ENCODE measurements at regions not wholly inside any gene's neighbourhood (a gene's known extent, or its start where the extent isn't known, plus 50 kb on each side); places are given as distances from the start of the nearest gene placed in this dataset.

DNA sequence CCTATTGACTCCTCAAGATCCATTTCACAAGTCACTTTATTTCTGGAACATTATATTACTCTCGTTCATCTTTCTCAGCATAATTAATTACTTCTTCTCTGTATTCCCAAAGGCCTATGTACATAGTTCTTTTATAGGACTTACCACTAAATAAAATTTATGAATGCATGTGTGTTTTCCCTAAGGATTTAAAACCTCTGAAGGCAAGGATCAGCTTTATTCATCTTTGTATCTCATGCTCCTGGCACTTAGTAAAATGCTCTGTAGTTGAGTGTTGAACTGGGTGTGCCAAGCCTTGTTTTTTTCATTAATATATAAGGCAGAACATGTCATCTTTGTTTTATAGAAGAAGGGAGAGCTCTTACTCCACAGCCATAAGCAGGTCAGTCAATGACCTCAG lies 194.1 kb upstream of the ZPLD1 start:
- Mint-ChIP-seq H3K36me3 (ENCODE audit: insufficient read depth) (no peaks in the 10 kb centered on the region), H3K4me1 (ENCODE audit: low read depth) (no peaks in the 10 kb centered on the region), H3K27ac (no peak overlapping the region), H3K9me3 (ENCODE audit: low read depth) (no peaks in the 10 kb centered on the region), H3K27me3 (no peaks in the 10 kb centered on the region), H3K4me3 (ENCODE audit: low read depth) (no peak overlapping the region)
- DNase-seq (ENCODE audit: low spot score, unreplicated experiment), result no peak
- TF ChIP-seq, protein P1, sequence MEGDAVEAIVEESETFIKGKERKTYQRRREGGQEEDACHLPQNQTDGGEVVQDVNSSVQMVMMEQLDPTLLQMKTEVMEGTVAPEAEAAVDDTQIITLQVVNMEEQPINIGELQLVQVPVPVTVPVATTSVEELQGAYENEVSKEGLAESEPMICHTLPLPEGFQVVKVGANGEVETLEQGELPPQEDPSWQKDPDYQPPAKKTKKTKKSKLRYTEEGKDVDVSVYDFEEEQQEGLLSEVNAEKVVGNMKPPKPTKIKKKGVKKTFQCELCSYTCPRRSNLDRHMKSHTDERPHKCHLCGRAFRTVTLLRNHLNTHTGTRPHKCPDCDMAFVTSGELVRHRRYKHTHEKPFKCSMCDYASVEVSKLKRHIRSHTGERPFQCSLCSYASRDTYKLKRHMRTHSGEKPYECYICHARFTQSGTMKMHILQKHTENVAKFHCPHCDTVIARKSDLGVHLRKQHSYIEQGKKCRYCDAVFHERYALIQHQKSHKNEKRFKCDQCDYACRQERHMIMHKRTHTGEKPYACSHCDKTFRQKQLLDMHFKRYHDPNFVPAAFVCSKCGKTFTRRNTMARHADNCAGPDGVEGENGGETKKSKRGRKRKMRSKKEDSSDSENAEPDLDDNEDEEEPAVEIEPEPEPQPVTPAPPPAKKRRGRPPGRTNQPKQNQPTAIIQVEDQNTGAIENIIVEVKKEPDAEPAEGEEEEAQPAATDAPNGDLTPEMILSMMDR (IDR thresholded peaks at IDR 0.05; ENCODE audit: unreplicated experiment), result no peak

DNA sequence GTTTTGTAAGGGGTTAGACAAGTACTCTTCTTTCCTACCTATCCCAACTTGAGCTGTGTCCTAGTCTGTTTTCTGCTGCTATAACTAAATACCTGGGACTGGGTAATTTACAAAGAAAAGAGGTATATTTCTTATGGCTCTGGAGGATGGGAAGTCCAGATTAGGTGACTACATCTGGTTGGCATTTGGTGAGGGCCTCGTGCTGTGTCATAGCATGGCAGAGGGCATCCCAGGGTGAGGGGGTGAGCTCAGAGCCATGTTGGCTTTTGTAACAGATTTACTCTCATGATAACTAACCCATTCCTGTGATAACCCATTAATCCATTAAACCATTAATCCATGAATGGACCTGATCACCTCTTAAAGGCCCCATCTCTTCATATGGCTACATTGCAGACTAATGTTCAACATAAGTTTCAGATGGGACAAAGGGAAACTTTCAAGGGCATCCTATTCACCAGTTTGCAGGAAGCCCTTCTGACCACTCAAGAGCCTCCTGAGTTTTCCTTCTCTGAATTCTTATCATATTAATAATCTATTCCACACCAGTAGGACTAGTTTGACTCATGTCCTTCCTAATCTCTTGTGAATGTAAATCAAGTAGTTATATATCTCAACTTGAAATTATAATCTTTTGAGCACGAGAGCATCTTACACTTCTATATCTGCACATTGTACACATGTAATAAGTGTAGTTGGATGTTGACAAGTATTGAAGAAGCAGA lies 185.7 kb upstream of the ZPLD1 start:
- H3K4me1 Mint-ChIP-seq (ENCODE audit: low read depth), result no peaks in the 10 kb centered on the region

DNA sequence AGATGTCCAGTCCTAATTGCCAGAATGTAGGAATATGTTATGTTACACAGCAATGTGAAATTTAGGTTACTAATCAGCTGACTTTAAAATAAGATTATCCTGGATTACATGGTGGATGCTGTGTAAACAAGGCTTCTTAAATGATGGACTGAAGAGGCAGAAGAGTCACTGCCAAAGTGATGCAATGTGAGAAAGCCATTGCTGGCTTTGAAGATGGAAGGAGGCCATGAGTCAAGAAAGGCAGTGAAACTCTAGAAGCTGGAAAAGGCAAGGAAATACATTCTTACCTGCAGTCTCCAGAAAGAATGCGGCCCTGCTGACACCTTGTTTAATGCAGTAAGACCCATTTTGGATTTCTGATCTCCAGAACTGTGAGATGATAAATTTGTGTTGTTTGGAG lies 179.1 kb upstream of the ZPLD1 start:
- no peaks in the 10 kb centered on the region for H3K4me1 Mint-ChIP-seq (ENCODE audit: low read depth)
- H3K27me3 Mint-ChIP-seq, result no peaks in the 10 kb centered on the region
- no peaks in the 10 kb centered on the region for H3K9me3 Mint-ChIP-seq (ENCODE audit: low read depth)
- H3K27ac Mint-ChIP-seq, result no peak overlapping the region
- H3K36me3 Mint-ChIP-seq (ENCODE audit: insufficient read depth), result no peaks in the 10 kb centered on the region
- no peak overlapping the region for H3K4me3 Mint-ChIP-seq (ENCODE audit: low read depth)
- DNase-seq (ENCODE audit: low spot score, unreplicated experiment), result no peak
- TF ChIP-seq, protein P1 (IDR thresholded peaks at IDR 0.05; ENCODE audit: unreplicated experiment), result no peak

More for the DNA sequence above, 185.7 kb upstream of the ZPLD1 start:
- Mint-ChIP-seq H3K27ac (no peak overlapping the region), H3K27me3 (no peaks in the 10 kb centered on the region), H3K9me3 (ENCODE audit: low read depth) (no peaks in the 10 kb centered on the region), H3K4me3 (ENCODE audit: low read depth) (no peak overlapping the region), H3K36me3 (ENCODE audit: insufficient read depth) (no peaks in the 10 kb centered on the region)
- DNase-seq (ENCODE audit: low spot score, unreplicated experiment), result no peak
- TF ChIP-seq, protein P1 (IDR thresholded peaks at IDR 0.05; ENCODE audit: unreplicated experiment), result no peak

DNA sequence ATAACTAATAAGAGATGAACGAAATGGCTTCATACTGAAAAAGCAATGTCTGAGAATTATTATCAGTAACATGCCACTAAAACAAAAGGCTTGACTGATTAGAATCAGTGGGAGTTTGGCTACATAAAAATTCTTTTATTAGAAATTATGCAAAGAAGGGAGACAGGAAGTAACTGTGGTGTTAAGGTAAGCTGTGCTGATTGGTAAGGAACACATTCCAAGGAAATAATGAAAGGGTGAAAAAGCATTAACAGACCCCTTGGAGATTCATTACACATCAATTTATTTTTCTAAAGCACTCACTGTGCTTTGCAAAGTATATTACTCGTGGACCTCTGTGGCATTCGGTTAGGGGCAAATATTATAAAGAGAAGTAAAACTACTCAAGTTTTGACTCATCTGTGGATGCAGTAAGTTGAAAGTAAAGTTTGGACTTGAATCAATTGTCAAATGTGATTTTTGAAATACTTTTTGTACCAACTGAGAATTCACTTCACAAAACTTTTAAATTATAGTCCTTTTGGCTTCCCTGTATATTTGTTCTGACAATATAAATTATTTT lies 176.1 kb upstream of the ZPLD1 start:
- Mint-ChIP-seq H3K27ac (no peak overlapping the region), H3K27me3 (no peaks in the 10 kb centered on the region), H3K36me3 (ENCODE audit: insufficient read depth) (no peaks in the 10 kb centered on the region), H3K4me1 (ENCODE audit: low read depth) (no peaks in the 10 kb centered on the region), H3K4me3 (ENCODE audit: low read depth) (no peak overlapping the region), H3K9me3 (ENCODE audit: low read depth) (no peaks in the 10 kb centered on the region)
- TF ChIP-seq, protein P1 (IDR thresholded peaks at IDR 0.05; ENCODE audit: unreplicated experiment), result no peak
- DNase-seq (ENCODE audit: low spot score, unreplicated experiment), result no peak

DNA sequence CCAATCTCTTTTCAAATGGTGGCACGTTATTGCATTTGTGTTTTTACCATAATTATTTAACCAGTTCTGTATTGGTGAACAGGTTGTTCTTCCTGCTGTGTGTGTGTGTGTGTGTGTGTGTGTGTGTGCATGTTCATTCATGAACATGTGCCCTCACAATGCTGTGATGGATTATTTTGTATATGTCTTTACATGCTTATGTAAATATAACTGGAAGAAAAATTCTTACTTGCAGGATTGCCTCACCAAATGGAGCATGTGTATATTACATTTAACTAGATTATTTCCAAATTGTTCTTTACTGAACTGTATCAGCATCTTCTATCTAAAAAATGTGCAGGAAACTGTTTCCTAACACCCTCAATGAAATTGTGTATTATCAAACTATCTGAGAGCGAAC lies 175.2 kb upstream of the ZPLD1 start:
- Mint-ChIP-seq H3K27me3 (no peaks in the 10 kb centered on the region), H3K4me3 (ENCODE audit: low read depth) (no peak overlapping the region), H3K36me3 (ENCODE audit: insufficient read depth) (no peaks in the 10 kb centered on the region), H3K9me3 (ENCODE audit: low read depth) (no peaks in the 10 kb centered on the region), H3K27ac (no peak overlapping the region), H3K4me1 (ENCODE audit: low read depth) (no peaks in the 10 kb centered on the region)
- TF ChIP-seq, protein P1 (IDR thresholded peaks at IDR 0.05; ENCODE audit: unreplicated experiment), result no peak
- no peak for DNase-seq (ENCODE audit: low spot score, unreplicated experiment)

Measured in progenitor cell of endocrine pancreas (in vitro differentiated cells).